Uterus (tissue), 3 donors: ENCODE measurements at regions not wholly inside any gene's neighbourhood (a gene's known extent, or its start where the extent isn't known, plus 50 kb on each side); places are given as distances from the start of the nearest gene placed in this dataset.

ENCODE experiments used
- DNase-seq, 2 donors: peaks; one replicate each; pipeline ENCODE4 v3.0.0-alpha.2; 2019 to 2020
- H3K27ac ChIP-seq, 2 donors: fragments of 200-600 bp; sonication (generic); 1 replicate in 1 of 2; 2 replicates in 1 of 2; pipeline ENCODE4 v1.5.1; 2016 to 2018
- H3K27me3 ChIP-seq, 2 donors: fragments of 200-600 bp; sonication (generic); one replicate each; pipeline ENCODE4 v1.5.1; 2018 to 2019; ENCODE audit warnings: control low read depth in 1 of 2
- H3K36me3 ChIP-seq, 2 donors: fragments of 200-600 bp; sonication (generic); one replicate each; pipeline ENCODE4 v1.5.1; 2019; ENCODE audit warnings: control low read depth in 1 of 2
- H3K4me1 ChIP-seq, 2 donors: fragments of 200-600 bp; sonication (generic); one replicate each; pipeline ENCODE4 v1.5.1; 2018 to 2019; ENCODE audit warnings: control low read depth in 1 of 2
- H3K4me3 ChIP-seq, 2 donors: fragments of 200-600 bp; sonication (generic); 1 replicate in 1 of 2; 2 replicates in 1 of 2; pipeline ENCODE4 v1.5.1; 2018 to 2019; ENCODE audit warnings: mild to moderate bottlenecking in 1 of 2
- H3K9me3 ChIP-seq, 2 donors: fragments of 200-600 bp; sonication (generic); one replicate each; pipeline ENCODE4 v1.5.1; 2019; ENCODE audit warnings: control low read depth in 1 of 2
- POLR2A ChIP-seq, 2 donors: fragments of 450-650 bp; IDR thresholded peaks; one replicate each; pipeline ENCODE4 v1.6.1; 2016; ENCODE audit warnings: antibody characterized with exemption in 2 of 2, mild to moderate bottlenecking in 1 of 2, moderate library complexity in 1 of 2
- intact Hi-C: fragments of 100-400 bp; cut with DNase I; formaldehyde crosslinking; loops from one replicate; pipeline ENCODE4 v1.15.1; 2023; ENCODE audit warnings: low total_unique reads
- TF ChIP-seq, protein P1 (sequence below), 4 experiments: fragments of 200-600 bp in 2 of 4; fragments of 450-650 bp in 2 of 4; sonication (generic) in 2 of 4; IDR thresholded peaks; one replicate each; pipeline ENCODE4 v1.5.1; 2016 to 2019; ENCODE audit warnings: antibody characterized with exemption in 4 of 4, mild to moderate bottlenecking in 2 of 4, moderate library complexity in 1 of 4
- donor health status: DM: yes; HTN: yes; CAD: no.

- no peak overlapping the region for H3K27ac ChIP-seq
- TF ChIP-seq, protein P1, sequence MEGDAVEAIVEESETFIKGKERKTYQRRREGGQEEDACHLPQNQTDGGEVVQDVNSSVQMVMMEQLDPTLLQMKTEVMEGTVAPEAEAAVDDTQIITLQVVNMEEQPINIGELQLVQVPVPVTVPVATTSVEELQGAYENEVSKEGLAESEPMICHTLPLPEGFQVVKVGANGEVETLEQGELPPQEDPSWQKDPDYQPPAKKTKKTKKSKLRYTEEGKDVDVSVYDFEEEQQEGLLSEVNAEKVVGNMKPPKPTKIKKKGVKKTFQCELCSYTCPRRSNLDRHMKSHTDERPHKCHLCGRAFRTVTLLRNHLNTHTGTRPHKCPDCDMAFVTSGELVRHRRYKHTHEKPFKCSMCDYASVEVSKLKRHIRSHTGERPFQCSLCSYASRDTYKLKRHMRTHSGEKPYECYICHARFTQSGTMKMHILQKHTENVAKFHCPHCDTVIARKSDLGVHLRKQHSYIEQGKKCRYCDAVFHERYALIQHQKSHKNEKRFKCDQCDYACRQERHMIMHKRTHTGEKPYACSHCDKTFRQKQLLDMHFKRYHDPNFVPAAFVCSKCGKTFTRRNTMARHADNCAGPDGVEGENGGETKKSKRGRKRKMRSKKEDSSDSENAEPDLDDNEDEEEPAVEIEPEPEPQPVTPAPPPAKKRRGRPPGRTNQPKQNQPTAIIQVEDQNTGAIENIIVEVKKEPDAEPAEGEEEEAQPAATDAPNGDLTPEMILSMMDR (IDR thresholded peaks at IDR 0.05), result no peak
- TF ChIP-seq POLR2A (IDR thresholded peaks at IDR 0.05), result no peak
- H3K36me3 ChIP-seq, result no peaks in the 10 kb centered on the region
- H3K27me3 ChIP-seq, result no peaks in the 10 kb centered on the region
- no peak for DNase-seq
- H3K4me3 ChIP-seq, result no peak overlapping the region
- intact Hi-C loops, result no loop called here
- no peaks in the 10 kb centered on the region for H3K4me1 ChIP-seq
- no peaks in the 10 kb centered on the region for H3K9me3 ChIP-seq
Measured at GRCh38 chr3:193847402-193847801, 254.4 kb downstream of the OPA1 start.

DNA sequence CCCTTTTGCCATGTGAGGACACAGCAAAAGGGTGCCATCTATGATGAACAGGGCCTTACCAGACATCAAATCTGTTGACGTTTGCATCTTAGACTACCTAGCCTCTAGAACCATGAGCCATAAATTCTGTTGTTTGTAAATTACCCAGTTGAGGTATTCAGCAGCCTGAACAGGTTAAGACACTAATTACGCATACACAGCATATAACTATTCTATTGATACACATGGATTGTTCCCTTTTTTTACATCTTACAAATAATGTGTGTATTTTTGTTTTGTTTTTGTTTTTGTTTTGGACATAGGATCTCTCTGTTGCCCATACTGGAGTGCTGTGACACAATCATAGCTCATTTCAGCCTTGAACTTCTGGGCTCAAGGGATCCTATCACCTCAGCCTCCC, 255.5 kb downstream of the OPA1 start:
- TF ChIP-seq, protein P1 (IDR thresholded peaks at IDR 0.05), result no peak
- TF ChIP-seq POLR2A (IDR thresholded peaks at IDR 0.05), result no peak
- Histone ChIP-seq H3K4me3 (no peak overlapping the region), H3K27ac (no peak overlapping the region), H3K9me3 (no peaks in the 10 kb centered on the region), H3K36me3 (no peaks in the 10 kb centered on the region), H3K27me3 (no peaks in the 10 kb centered on the region), H3K4me1 (no peaks in the 10 kb centered on the region)
- intact Hi-C loops, result no loop called here
- no peak for DNase-seq

DNA sequence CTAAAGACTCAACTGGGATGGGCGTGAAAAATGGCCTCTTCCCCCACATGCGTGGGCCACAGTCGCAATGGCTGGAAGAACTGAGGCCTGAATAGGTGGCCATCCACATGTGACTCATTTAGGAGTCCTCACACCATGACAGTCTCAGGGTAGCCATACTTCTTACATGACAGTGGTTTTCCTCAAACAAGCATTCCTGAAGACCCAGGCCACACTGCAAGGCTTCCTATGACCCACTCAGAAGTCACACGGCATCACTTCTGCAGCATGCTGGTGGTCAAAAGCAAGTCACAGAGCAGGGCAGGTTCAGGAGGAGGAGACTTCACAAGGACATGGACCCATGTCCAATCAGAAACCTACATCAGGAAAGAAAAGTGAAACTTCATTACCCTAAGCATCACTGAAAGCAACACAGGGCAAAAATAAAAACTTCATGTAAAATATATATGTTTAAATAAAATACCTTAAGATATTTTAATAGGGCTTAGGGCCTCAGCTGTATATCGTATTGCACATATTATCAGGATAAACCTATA, 257.1 kb downstream of the OPA1 start:
- DNase-seq, result no peak
- intact Hi-C loops, result no loop called here
- Histone ChIP-seq H3K36me3 (no peaks in the 10 kb centered on the region), H3K4me1 (no peaks in the 10 kb centered on the region), H3K4me3 (no peak overlapping the region), H3K27me3 (no peaks in the 10 kb centered on the region), H3K27ac (no peak overlapping the region), H3K9me3 (no peaks in the 10 kb centered on the region)
- no peak for TF ChIP-seq POLR2A (IDR thresholded peaks at IDR 0.05)
- TF ChIP-seq, protein P1 (IDR thresholded peaks at IDR 0.05), result no peak

GRCh38 chr3:193851428-193851847, 258.4 kb downstream of the OPA1 start:
- Histone ChIP-seq H3K27me3 (no peaks in the 10 kb centered on the region), H3K36me3 (no peaks in the 10 kb centered on the region), H3K9me3 (no peaks in the 10 kb centered on the region), H3K27ac (no peak overlapping the region), H3K4me1 (no peaks in the 10 kb centered on the region), H3K4me3 (no peak overlapping the region)
- intact Hi-C loops, result no loop called here
- TF ChIP-seq, protein P1 (IDR thresholded peaks at IDR 0.05), result no peak
- no peak for TF ChIP-seq POLR2A (IDR thresholded peaks at IDR 0.05)
- no peak for DNase-seq

DNA sequence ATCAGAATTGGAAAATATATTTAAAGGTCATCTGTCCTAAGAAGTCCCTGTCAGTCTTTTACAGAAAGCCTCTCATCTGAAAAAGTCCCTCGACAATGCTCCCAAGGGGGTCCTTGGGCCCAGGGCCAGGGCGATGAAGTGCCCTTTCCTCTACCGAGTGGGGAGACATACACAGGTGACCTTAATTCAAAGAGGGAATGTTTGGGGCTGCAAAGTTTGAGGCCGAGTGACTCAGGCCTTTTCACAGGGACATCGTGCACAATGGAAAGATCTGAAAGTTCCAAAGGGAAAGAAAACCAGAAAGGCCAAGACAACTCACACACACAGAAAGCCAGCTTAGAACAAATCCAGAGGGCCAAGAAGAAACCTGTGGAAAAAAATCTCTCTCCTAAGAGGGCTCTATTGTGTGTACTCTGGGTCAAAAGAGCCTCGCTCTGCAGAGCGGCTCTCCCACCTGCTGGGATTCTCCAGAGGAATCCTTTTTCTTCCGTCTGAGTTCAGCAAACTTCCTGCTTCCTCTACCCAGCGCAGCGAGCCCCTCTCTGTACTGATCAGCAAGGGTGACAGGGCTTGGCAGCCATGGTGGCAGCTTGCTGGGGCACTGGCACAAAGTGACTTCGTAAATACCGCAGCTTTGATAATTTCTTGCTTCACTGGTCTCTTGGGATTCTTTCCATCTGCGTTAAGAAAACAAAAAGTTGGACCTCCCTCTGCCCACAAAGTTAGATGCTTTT, 259.1 kb downstream of the OPA1 start:
- Histone ChIP-seq H3K4me1 (no peaks in the 10 kb centered on the region), H3K27ac (no peak overlapping the region), H3K9me3 (no peaks in the 10 kb centered on the region), H3K36me3 (no peaks in the 10 kb centered on the region), H3K4me3 (no peak overlapping the region), H3K27me3 (no peaks in the 10 kb centered on the region)
- no peak for DNase-seq
- intact Hi-C loops, result no loop called here
- no peak for TF ChIP-seq POLR2A (IDR thresholded peaks at IDR 0.05)
- TF ChIP-seq, protein P1 (IDR thresholded peaks at IDR 0.05), result no peak
